Ovary (tissue), 3 donors: ENCODE measurements at regions not wholly inside any gene's neighbourhood (a gene's known extent, or its start where the extent isn't known, plus 50 kb on each side); places are given as distances from the start of the nearest gene placed in this dataset.

ENCODE experiments used
- EP300 ChIP-seq: sonication (generic); formaldehyde crosslinking; IDR thresholded peaks from one replicate; pipeline ENCODE4 v1.6.1; 2017; ENCODE audit warnings: antibody characterized with exemption
- POLR2A ChIP-seq: fragments of 450-650 bp; IDR thresholded peaks from one replicate; pipeline ENCODE4 v1.6.1; 2017; ENCODE audit warnings: antibody characterized with exemption, mild to moderate bottlenecking, moderate library complexity
- TF ChIP-seq, protein P1 (sequence below), 3 donors: fragments of 450-650 bp in 2 of 3; fragments of 200-600 bp in 1 of 3; IDR thresholded peaks; one replicate each; pipeline versions ENCODE4 v1.5.1 to v1.8.0; 2016 to 2022; ENCODE audit warnings: antibody characterized with exemption in 3 of 3, mild to moderate bottlenecking in 1 of 3
- donor health status: DM: no; HTN: no; CAD: no.

DNA sequence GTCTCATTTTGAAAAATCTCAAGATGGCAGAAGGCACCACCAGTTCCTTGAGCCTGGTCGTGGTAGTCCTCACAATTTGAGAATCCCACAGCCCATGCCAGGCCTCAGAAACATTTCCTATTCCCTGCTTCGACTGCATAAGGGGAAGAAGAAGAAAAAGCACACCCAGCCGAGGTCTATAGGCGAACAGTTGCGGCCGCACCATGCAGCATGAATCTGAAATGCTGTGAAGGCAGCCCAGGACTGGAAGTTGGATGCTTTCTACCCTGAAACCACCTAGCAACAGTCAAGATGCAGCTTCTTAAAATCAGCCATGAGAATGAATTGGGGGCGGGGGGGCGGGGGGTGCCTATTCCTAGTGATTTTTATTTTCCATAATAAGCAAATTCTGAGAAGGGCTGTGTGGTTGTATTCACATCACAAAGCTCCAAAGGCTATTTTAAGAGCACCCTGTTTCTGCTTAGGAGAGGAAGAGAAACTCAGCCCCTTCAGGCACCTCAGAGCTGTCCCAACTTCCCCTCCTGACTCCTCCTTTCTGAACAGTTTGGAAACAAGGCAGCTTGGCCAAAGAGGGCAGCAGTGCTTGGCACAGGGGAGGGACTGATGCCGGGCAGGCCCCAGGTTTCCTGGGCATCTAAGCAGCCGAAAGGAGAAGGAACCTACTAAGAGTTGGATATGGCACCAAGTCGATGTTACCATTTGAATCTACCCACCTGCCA is 172.5 kb upstream of the FOXN3 start:
- TF ChIP-seq, protein P1, sequence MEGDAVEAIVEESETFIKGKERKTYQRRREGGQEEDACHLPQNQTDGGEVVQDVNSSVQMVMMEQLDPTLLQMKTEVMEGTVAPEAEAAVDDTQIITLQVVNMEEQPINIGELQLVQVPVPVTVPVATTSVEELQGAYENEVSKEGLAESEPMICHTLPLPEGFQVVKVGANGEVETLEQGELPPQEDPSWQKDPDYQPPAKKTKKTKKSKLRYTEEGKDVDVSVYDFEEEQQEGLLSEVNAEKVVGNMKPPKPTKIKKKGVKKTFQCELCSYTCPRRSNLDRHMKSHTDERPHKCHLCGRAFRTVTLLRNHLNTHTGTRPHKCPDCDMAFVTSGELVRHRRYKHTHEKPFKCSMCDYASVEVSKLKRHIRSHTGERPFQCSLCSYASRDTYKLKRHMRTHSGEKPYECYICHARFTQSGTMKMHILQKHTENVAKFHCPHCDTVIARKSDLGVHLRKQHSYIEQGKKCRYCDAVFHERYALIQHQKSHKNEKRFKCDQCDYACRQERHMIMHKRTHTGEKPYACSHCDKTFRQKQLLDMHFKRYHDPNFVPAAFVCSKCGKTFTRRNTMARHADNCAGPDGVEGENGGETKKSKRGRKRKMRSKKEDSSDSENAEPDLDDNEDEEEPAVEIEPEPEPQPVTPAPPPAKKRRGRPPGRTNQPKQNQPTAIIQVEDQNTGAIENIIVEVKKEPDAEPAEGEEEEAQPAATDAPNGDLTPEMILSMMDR (IDR thresholded peaks at IDR 0.05), result no peak
- no peak for TF ChIP-seq POLR2A
- TF ChIP-seq EP300, result no peak
